Activated CD8-positive, alpha-beta memory T cell treated with anti-CD3 and anti-CD28 coated beads, Interleukin-2, amount 10 ng/mL, durations not matched to agents 7 days and 5 days (primary cell): ENCODE measurements at regions not wholly inside any gene's neighbourhood (a gene's known extent, or its start where the extent isn't known, plus 50 kb on each side); places are given as distances from the start of the nearest gene placed in this dataset.
"Not testable (repeated sequence)": the region's sequence is repeated elsewhere in the genome, so short reads cannot be mapped to it uniquely, and the experiment has no call there.

Experiments used
- ATAC-seq: fragments of 150-1000 bp; cut with Tn5 transposase; one replicate; pipeline ENCODE4 v1.10.0; 2021; ENCODE audit warnings: moderate library complexity
- CTCF ChIA-PET: fragments of 350-600 bp; sonication (Branson Sonifier 250); formaldehyde crosslinking; loops from one replicate; lab custom pipeline; 2021; ENCODE audit warnings: antibody characterized with exemption; lab: Charles Lee
- DNase-seq: peaks from one replicate; pipeline ENCODE4 v3.0.0-alpha.2; 2020
- H3K27ac Mint-ChIP-seq: one replicate; pipeline ENCODE4 v1.8.0; 2021; ENCODE audit warnings: mild to moderate bottlenecking, mixed read lengths
- H3K27me3 Mint-ChIP-seq: one replicate; pipeline ENCODE4 v1.8.0; 2021; ENCODE audit warnings: mixed read lengths
- H3K36me3 Mint-ChIP-seq: one replicate; pipeline ENCODE4 v1.8.0; 2021; ENCODE audit warnings: mild to moderate bottlenecking, mixed read lengths
- H3K4me1 Mint-ChIP-seq: one replicate; pipeline ENCODE4 v1.8.0; 2021; ENCODE audit warnings: mixed read lengths
- H3K4me3 Mint-ChIP-seq: one replicate; pipeline ENCODE4 v1.8.0; 2021; ENCODE audit warnings: mild to moderate bottlenecking, moderate library complexity, mixed read lengths
- H3K9me3 Mint-ChIP-seq: one replicate; pipeline ENCODE4 v1.8.0; 2022; ENCODE audit warnings: low read depth, mixed read lengths

DNA sequence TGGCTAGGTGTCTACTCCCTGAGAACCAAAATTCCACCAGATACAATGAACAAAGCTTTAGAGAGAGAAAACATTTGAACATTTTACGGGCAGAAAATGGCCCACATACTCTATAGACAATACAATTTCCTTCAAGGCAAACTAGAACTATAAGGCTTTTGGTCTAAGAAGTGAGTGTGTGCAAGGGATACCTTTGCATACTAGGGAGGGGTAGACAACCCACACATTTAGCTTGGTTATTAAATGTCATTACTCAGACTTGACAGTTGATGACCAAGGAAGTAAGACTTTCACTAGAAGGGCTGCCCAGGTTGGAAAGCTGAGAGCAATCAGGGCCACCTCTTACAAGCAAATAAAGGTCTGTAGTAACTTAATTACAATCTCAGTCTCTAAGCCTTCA, 64.0 kb upstream of the PLEKHM1 start:
- H3K4me3 Mint-ChIP-seq, H3K27ac Mint-ChIP-seq, H3K27me3 Mint-ChIP-seq, H3K9me3 Mint-ChIP-seq, H3K36me3 Mint-ChIP-seq, DNase-seq, ATAC-seq, H3K4me1 Mint-ChIP-seq, CTCF ChIA-PET: not testable (repeated sequence)

DNA sequence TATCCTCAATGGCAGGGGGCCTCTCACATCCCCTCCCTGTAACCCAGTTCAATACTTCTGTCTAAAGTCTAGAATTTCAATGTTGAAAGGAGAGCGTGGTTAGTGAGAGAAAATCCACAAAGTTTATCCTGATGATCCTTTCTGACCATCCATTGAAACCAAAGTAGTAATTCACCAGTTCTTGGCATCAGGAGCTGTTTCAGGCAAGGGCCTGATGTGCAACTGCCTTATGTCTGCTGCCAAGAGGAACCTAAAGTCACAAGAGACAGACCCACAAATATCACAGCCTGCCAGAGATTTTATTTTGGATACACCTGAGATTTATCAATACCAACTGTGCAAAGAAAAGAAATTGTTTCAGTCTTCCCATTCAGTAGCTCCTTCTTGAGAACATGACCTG, 68.3 kb upstream of the PLEKHM1 start:
- H3K36me3 Mint-ChIP-seq, CTCF ChIA-PET, H3K4me1 Mint-ChIP-seq, DNase-seq, H3K27ac Mint-ChIP-seq, ATAC-seq, H3K9me3 Mint-ChIP-seq, H3K4me3 Mint-ChIP-seq, H3K27me3 Mint-ChIP-seq: not testable (repeated sequence)

DNA sequence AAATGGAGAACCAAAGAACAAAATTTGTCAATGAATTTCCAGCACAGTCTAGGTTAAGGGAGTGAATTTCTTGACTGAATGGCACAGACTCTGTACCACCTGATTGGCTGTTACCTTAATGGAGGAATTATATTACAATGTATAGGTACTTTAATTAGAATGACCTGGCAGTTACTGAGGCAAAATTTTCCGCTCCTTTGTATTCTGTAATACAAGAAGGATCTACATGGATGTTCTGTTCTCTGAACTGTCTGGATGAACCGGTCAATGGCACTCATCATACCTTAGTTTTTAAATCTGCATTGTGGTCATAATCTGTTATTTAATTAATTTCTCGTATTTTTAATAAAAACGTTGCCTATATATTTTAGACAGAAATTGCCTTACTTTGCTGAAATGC, 72.3 kb upstream of the PLEKHM1 start:
- not testable (repeated sequence) for H3K27ac Mint-ChIP-seq

DNA sequence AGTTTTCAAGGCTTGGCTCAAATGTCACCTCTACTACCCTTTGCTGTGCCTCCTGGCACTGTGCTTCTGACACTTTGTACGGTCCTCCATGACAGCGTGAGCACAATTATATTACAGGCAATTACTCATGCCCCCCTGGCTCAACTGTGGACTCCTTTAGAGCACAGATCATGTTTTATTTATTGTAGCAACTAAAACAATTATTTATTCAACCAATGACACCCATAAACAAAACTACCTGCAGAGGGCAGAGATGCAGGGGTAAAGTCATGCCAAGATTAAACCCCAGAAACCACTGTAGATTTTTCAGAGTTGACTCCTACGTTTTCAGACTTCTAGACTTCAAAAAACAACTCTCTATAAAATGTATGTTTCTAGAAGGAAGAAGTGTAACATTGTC, 72.8 kb upstream of the PLEKHM1 start:
- H3K27me3 Mint-ChIP-seq, H3K4me3 Mint-ChIP-seq, H3K36me3 Mint-ChIP-seq, H3K27ac Mint-ChIP-seq, H3K9me3 Mint-ChIP-seq, CTCF ChIA-PET, ATAC-seq, H3K4me1 Mint-ChIP-seq, DNase-seq: not testable (repeated sequence)

More for the DNA sequence above, 72.3 kb upstream of the PLEKHM1 start:
- DNase-seq, H3K4me1 Mint-ChIP-seq, H3K27me3 Mint-ChIP-seq, H3K36me3 Mint-ChIP-seq, H3K4me3 Mint-ChIP-seq, CTCF ChIA-PET, H3K9me3 Mint-ChIP-seq, ATAC-seq: not testable (repeated sequence)

DNA sequence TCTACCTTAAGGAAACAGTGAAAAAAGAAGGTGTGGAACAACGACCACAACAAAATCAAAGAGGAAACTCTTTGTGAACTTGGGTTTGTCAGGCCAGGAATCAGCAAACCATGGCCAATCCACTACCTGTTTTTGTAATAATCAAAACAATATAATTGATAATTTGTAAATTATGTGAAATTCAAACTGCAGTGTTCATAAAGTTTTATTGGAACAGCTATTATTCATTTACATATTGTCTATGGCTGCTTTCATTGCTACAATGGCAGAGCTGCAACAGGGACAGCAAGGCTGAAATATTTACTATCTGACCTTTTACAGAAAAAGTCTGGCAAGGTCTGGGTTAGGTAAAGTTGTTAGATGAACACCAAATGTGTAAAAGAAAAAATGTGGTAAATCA, 77.8 kb upstream of the PLEKHM1 start:
- CTCF ChIA-PET, H3K27ac Mint-ChIP-seq, ATAC-seq, H3K9me3 Mint-ChIP-seq, H3K4me3 Mint-ChIP-seq, H3K4me1 Mint-ChIP-seq, DNase-seq, H3K27me3 Mint-ChIP-seq, H3K36me3 Mint-ChIP-seq: not testable (repeated sequence)

DNA sequence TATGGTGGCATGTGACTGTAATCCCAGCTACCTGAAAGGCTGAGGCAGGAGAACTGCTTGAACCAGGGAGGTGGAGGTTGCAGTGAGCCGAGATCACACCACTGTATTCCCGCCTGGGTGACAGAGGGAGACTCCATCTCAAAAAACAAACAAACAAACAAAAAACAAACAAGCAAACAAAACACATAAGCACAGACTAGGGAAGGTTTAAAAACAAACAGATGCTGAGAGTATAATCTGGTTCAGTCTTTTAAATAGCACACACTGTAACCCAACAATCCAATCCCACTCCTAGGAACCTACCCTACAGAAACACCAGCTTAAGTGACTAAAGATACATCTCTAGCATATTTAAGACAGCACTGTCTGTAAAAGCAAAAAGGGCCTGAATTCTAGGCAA, 82.8 kb upstream of the PLEKHM1 start:
- Mint-ChIP-seq H3K36me3 (peaks cover 13% of the 10 kb centered on the region), H3K4me1 (peaks cover 16% of the 10 kb centered on the region)
- H3K9me3 Mint-ChIP-seq, ATAC-seq, H3K4me3 Mint-ChIP-seq, H3K27me3 Mint-ChIP-seq, DNase-seq, CTCF ChIA-PET, H3K27ac Mint-ChIP-seq: not testable (repeated sequence)

DNA sequence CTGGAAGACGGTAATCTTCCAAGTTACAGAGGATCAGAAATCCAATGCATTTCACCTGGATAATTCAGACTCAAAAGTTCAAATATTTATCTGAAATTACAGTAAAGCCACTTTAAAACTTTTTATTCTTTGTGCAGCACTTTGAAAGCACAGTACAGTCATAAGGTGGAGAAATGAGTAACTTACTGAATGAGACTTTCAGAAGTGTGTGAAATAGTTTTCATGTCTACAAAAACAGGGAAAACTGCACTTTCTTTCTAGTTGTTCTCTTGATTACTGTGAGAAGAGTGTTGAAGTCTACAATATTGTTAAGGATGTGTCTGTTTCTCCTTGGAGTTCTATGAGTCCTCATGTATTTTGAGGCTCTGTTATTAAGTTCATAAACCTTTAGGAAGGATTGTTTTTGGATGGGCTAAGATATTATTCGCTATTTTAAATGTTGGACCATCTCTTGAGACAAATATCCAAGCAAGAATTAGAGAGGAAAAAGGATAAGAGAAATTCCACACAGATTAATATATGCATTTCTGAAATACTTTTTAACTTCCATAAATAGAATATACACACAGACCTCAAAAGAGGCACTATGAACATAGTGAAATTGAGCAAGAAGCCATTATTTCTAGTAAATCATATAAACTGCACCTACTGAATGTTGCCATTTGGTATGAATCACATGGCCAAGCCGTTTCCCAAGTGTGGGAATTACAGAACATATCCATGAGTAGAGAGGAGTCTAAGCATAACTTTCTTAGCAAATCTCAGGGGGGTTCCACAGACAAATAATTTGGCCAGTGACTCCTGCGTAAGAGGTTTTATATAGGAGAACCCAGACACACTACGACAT, 83.6 kb upstream of the PLEKHM1 start:
- Mint-ChIP-seq H3K27me3 (no peaks in the 10 kb centered on the region), H3K4me1 (peaks cover 17% of the 10 kb centered on the region)

DNA sequence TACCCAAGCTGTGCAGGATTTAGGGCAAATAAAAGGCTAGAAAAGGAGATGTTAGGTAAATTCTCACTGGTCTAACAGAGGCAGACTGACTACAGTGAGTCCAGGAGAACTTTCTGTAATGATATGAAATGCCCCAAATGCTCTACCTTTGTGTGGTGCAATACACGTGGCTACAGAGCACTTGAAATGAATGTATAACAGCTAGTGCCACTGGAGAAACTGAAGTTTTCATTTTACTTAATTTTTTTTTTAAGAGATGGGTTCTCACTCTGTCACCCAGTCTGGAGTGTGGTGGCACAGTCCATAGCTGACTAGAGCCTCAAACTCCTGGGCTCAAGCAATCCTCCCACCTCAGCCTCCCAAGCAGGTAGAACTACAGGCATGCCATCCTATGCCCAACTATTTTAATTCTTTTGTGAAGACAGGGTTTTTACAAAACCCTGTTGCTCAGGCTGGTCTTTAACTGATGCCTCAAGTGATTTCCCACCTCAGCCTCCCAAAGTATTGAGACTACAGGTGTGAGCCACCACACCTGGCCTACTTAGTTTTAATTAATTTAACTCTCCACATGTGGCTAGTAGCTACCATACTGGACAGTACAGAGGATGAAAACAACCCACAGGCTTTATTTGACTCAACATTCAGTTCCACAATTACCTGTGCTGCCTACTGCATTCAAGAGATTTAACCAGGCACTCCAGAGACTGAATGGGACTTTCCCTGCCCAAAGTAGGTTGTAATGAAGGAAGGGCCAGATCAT, 84.8 kb upstream of the PLEKHM1 start:
- no peaks in the 10 kb centered on the region for H3K9me3 Mint-ChIP-seq
- CTCF ChIA-PET: interaction anchor here (0.6 kb wide), 1 partner anchor 13 kb away, joined by 3 read pairs; no protein-coding TSS in a partner anchor
- no peak overlapping the region for H3K27ac Mint-ChIP-seq
- peaks cover 15% of the 10 kb centered on the region for H3K36me3 Mint-ChIP-seq
- H3K4me3 Mint-ChIP-seq: no peak overlapping the region
- DNase-seq: no peak
- ATAC-seq: no peak
- peaks cover 26% of the 10 kb centered on the region for H3K4me1 Mint-ChIP-seq
- no peaks in the 10 kb centered on the region for H3K27me3 Mint-ChIP-seq

More for the DNA sequence above, 83.6 kb upstream of the PLEKHM1 start:
- peaks cover 13% of the 10 kb centered on the region for H3K36me3 Mint-ChIP-seq
- ATAC-seq (no peak), DNase-seq (no peak)
- CTCF ChIA-PET: no interaction called here
- no peak overlapping the region for H3K27ac Mint-ChIP-seq
- no peak overlapping the region for H3K4me3 Mint-ChIP-seq
- no peaks in the 10 kb centered on the region for H3K9me3 Mint-ChIP-seq

DNA sequence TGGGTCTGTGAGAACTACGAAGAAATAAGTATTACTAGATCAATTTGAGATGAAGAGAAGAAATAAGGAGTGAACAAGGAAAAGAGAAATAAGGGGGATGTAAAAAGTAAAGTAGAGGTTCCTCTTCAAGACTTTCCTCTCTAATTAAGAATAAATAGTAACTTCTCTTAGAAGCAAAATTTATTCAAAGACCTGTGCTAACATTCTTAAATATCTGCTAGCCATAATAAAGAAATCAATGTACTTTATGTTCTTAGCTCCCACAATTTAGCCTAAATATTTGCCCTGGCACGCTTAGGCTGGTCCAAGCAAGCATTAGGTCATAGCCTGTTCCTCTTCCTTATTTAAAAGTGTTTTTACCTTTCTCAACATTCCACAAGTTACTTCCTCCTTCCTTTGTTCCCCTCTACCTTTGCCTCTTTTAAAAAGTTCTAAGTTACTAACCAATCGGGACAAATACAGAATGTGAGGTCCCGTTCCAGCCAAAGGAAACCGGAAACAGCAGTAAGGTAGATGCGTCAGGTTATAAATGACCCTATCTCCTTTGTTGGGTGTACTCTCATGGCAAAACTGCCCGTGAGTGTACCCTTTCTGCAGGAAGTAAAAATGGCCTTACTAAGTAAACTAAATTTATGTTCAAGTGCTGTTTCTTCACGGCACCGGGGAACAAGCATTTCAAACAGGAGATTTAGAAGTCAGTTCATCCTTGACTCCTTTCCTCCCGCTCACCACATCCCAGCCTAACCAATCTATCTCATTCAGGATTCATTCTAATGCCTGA, 86.2 kb upstream of the PLEKHM1 start:
- H3K9me3 Mint-ChIP-seq, H3K27me3 Mint-ChIP-seq, H3K4me3 Mint-ChIP-seq, DNase-seq, ATAC-seq, CTCF ChIA-PET, H3K27ac Mint-ChIP-seq: not testable (repeated sequence)
- H3K36me3 Mint-ChIP-seq: peaks cover 21% of the 10 kb centered on the region
- peaks cover 35% of the 10 kb centered on the region for H3K4me1 Mint-ChIP-seq

DNA sequence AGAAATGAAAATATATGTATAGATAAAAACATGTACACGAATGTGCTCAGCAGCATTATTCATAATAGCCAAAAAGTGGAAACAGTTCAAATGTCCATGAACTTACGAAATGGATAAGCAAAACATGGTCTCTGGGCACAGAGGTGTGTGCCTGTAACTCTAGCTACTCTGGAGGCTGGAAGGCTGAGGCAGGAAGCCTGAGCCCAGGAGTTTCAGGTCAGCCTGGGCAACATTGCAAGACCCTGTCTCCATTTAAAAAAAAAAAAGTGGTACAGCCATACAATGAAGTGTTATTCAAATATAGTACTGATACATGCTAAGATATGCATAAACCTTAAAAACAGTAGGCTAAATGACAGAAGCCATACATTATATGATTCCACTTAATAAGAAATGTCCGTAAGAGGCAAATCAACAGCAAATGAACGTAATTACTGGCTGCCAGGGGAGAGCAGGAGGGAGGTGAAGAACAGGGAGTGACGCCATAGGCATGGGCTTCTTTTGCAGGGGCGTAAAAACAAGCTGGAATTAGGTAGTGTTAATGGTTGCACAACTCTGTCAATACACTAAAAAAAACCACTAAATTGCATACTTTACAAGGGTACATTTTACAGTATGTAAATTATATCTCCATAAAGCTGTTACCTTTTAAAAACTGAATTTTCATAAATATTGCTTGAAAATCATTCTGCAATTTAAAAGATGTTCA, 87.2 kb upstream of the PLEKHM1 start:
- H3K27me3 Mint-ChIP-seq: no peaks in the 10 kb centered on the region
- CTCF ChIA-PET: interaction anchor here (0.7 kb wide), 1 partner anchor 316 kb away, joined by 3 read pairs; no protein-coding TSS in a partner anchor
- DNase-seq: no peak
- no peak overlapping the region for H3K4me3 Mint-ChIP-seq
- peaks cover 42% of the 10 kb centered on the region for H3K4me1 Mint-ChIP-seq
- no peak for ATAC-seq
- peaks cover 28% of the 10 kb centered on the region for H3K36me3 Mint-ChIP-seq
- no peak overlapping the region for H3K27ac Mint-ChIP-seq
- H3K9me3 Mint-ChIP-seq: no peaks in the 10 kb centered on the region

DNA sequence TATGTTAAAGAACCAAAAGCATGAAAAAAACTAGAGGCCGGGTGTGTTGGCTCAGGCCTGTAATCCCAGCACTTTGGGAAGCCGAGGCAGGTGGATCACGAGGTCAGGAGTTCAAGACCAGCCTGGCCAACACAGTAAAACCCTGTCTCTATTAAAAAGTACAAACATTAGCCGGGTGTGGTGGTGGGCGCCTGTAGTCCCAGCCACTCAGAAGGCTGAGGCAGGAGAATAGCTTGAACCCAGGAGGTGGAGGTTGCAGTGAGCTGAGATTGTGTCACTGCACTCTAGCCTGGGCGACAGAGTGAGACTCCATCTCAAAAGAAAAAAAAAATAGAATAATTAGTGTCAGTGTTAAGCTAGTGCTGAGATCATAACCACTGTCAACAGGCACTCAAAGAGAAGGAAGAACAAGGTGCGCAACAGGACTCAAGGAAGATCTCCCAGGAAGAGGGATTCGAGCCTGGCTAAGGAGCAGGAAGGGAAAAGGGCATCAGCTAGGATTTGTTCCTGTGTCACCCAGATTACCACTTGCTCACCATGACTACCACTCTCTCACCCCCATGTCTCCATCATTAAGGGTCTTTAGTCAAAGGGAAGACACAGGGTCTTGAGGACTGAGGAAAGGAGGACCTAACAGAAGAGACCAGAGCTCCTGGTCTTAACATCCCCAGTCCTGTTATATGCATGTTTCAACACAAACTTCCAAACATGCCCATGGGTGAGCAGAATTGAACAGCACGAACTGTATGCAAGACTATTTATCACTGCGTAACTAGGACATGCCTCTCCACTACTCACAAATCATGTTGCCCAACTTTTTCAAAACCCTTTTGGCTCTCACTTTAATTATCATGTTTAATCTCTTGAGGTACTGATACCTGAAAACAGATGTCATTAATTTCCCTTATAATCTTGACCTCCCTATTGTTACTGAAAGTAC, 88.3 kb upstream of the PLEKHM1 start:
- Mint-ChIP-seq H3K4me1 (peaks cover 47% of the 10 kb centered on the region), H3K9me3 (no peaks in the 10 kb centered on the region), H3K4me3 (no peak overlapping the region), H3K36me3 (peaks cover 31% of the 10 kb centered on the region), H3K27me3 (no peaks in the 10 kb centered on the region), H3K27ac (no peak overlapping the region)
- DNase-seq: no peak
- ATAC-seq: no peak
- CTCF ChIA-PET: interaction anchor here (0.7 kb wide), 1 partner anchor 315 kb away, joined by 3 read pairs; no protein-coding TSS in a partner anchor
